Mucosa of rectum (tissue), 2 donors: ENCODE measurements at regions not wholly inside any gene's neighbourhood (a gene's known extent, or its start where the extent isn't known, plus 50 kb on each side); places are given as distances from the start of the nearest gene placed in this dataset.

Experiments used
- H3K27ac ChIP-seq, 2 donors: one replicate each; pipeline ENCODE4 v1.7.0; 2013; ENCODE audit warnings: inconsistent platforms in 2 of 2, low read depth in 2 of 2, low read length in 2 of 2
- H3K27me3 ChIP-seq, 2 donors: one replicate each; pipeline ENCODE4 v1.7.0; 2013; ENCODE audit warnings: low read length in 2 of 2; ENCODE audit not compliant: control insufficient read depth in 2 of 2, insufficient read depth in 2 of 2
- H3K36me3 ChIP-seq, 2 donors: one replicate each; pipeline ENCODE4 v1.7.0; 2013; ENCODE audit warnings: low read length in 2 of 2; ENCODE audit not compliant: control insufficient read depth in 2 of 2, insufficient read depth in 2 of 2
- H3K4me1 ChIP-seq, 2 donors: one replicate each; pipeline ENCODE4 v1.7.0; 2013; ENCODE audit warnings: low read length in 2 of 2, mild to moderate bottlenecking in 1 of 2; ENCODE audit not compliant: control insufficient read depth in 2 of 2, insufficient read depth in 2 of 2
- H3K4me3 ChIP-seq, 2 donors: one replicate each; pipeline ENCODE4 v1.7.0; 2013; ENCODE audit warnings: low read length in 2 of 2
- H3K9ac ChIP-seq, 2 donors: one replicate each; pipeline ENCODE4 v1.7.0; 2013; ENCODE audit warnings: low read length in 2 of 2, low read depth in 1 of 2, mild to moderate bottlenecking in 1 of 2
- H3K9me3 ChIP-seq, 2 donors: one replicate each; pipeline ENCODE4 v1.7.0; 2013; ENCODE audit warnings: low read length in 2 of 2; ENCODE audit not compliant: control insufficient read depth in 2 of 2
- donor health status: healthy.
- donor health status: Normal muscosa, but diverticular disease.

GRCh38 chr10:71073451-71074175 lies 138.8 kb upstream of the UNC5B start:
- Histone ChIP-seq H3K4me3 (no peak overlapping the region), H3K27me3 (peaks cover 0 to 5% of the 10 kb centered on the region in 2 donors), H3K36me3 (no peaks in the 10 kb centered on the region), H3K27ac (no peak overlapping the region), H3K9ac (no peak overlapping the region), H3K9me3 (no peaks in the 10 kb centered on the region), H3K4me1 (no peaks in the 10 kb centered on the region)

- Histone ChIP-seq H3K4me3 (no peak overlapping the region), H3K4me1 (no peaks in the 10 kb centered on the region), H3K27me3 (peaks cover 0 to 5% of the 10 kb centered on the region in 2 donors), H3K27ac (no peak overlapping the region), H3K9me3 (no peaks in the 10 kb centered on the region), H3K36me3 (no peaks in the 10 kb centered on the region), H3K9ac (no peak overlapping the region)
These were observed 138.1 kb upstream of the UNC5B start for GRCh38 chr10:71074176-71074755.

- H3K36me3 ChIP-seq: no peaks in the 10 kb centered on the region
- H3K27ac ChIP-seq: no peak overlapping the region
- H3K9ac ChIP-seq: no peak overlapping the region
- no peak overlapping the region for H3K4me3 ChIP-seq
- no peaks in the 10 kb centered on the region for H3K4me1 ChIP-seq
- peaks cover 0 to 5% of the 10 kb centered on the region in 2 donors for H3K27me3 ChIP-seq
- H3K9me3 ChIP-seq: no peaks in the 10 kb centered on the region
These were observed 137.1 kb upstream of the UNC5B start for GRCh38 chr10:71075086-71075758.

GRCh38 chr10:71075759-71076472 lies 136.5 kb upstream of the UNC5B start:
- H3K27me3 ChIP-seq: peaks cover 0 to 5% of the 10 kb centered on the region in 2 donors
- H3K27ac ChIP-seq: no peak overlapping the region
- H3K4me1 ChIP-seq: no peaks in the 10 kb centered on the region
- no peaks in the 10 kb centered on the region for H3K36me3 ChIP-seq
- H3K9me3 ChIP-seq: no peaks in the 10 kb centered on the region
- H3K9ac ChIP-seq: no peak overlapping the region
- no peak overlapping the region for H3K4me3 ChIP-seq

- Histone ChIP-seq H3K9ac (no peak overlapping the region), H3K9me3 (no peaks in the 10 kb centered on the region), H3K36me3 (no peaks in the 10 kb centered on the region), H3K27ac (no peak overlapping the region), H3K4me1 (no peaks in the 10 kb centered on the region), H3K4me3 (no peak overlapping the region), H3K27me3 (no peaks in the 10 kb centered on the region)
These were observed 135.8 kb upstream of the UNC5B start for GRCh38 chr10:71076473-71077142.

GRCh38 chr10:71077143-71077581 lies 135.2 kb upstream of the UNC5B start:
- H3K27ac ChIP-seq: no peak overlapping the region
- H3K4me3 ChIP-seq: no peak overlapping the region
- no peaks in the 10 kb centered on the region for H3K36me3 ChIP-seq
- no peaks in the 10 kb centered on the region for H3K27me3 ChIP-seq
- H3K4me1 ChIP-seq: no peaks in the 10 kb centered on the region
- H3K9me3 ChIP-seq: no peaks in the 10 kb centered on the region
- no peak overlapping the region for H3K9ac ChIP-seq

- Histone ChIP-seq H3K4me1 (no peaks in the 10 kb centered on the region), H3K9ac (no peak overlapping the region)
These were observed 134.4 kb upstream of the UNC5B start for GRCh38 chr10:71077796-71078453.

GRCh38 chr10:71078454-71079145 lies 133.8 kb upstream of the UNC5B start:
- H3K36me3 ChIP-seq: no peaks in the 10 kb centered on the region
- H3K4me3 ChIP-seq: no peak overlapping the region
- no peaks in the 10 kb centered on the region for H3K27me3 ChIP-seq
- H3K9me3 ChIP-seq: no peaks in the 10 kb centered on the region
- H3K27ac ChIP-seq: no peak overlapping the region
- H3K9ac ChIP-seq: no peak overlapping the region
- H3K4me1 ChIP-seq: no peaks in the 10 kb centered on the region

More at GRCh38 chr10:71077796-71078453, 134.4 kb upstream of the UNC5B start:
- H3K27me3 ChIP-seq: no peaks in the 10 kb centered on the region
- no peaks in the 10 kb centered on the region for H3K9me3 ChIP-seq
- H3K4me3 ChIP-seq: no peak overlapping the region
- no peaks in the 10 kb centered on the region for H3K36me3 ChIP-seq
- no peak overlapping the region for H3K27ac ChIP-seq

- no peaks in the 10 kb centered on the region for H3K4me1 ChIP-seq
- H3K27ac ChIP-seq: no peak overlapping the region
- H3K9me3 ChIP-seq: no peaks in the 10 kb centered on the region
- H3K4me3 ChIP-seq: no peak overlapping the region
- H3K36me3 ChIP-seq: no peaks in the 10 kb centered on the region
- no peak overlapping the region for H3K9ac ChIP-seq
- no peaks in the 10 kb centered on the region for H3K27me3 ChIP-seq
These were observed 132.5 kb upstream of the UNC5B start for GRCh38 chr10:71079761-71080380.
